GM12878 (cell line): ENCODE measurements at regions not wholly inside any gene's neighbourhood (a gene's known extent, or its start where the extent isn't known, plus 50 kb on each side); places are given as distances from the start of the nearest gene placed in this dataset.

Experiments used
- ATAC-seq: fragments of 200-7000 bp; cut with Tn5 transposase; 3 replicates; pipeline ENCODE4 v1.9.1; 2020; ENCODE audit warnings: mild to moderate bottlenecking, moderate library complexity
- BruUV-seq: library from RNA; stranded (reverse); fragments of 400-500 nt; replicated peaks from 2 replicates; lab custom pipeline; 2021; lab: Mats Ljungman, UMichigan
- CTCF ChIA-PET: fragments of 300-600 bp; sonication (Branson Sonifier 250); formaldehyde crosslinking; extraction: SDS; loops from one replicate; lab custom pipeline; 2021; ENCODE audit warnings: inconsistent platforms; lab: Yijun Ruan, JAX
- POLR2A ChIA-PET: fragments of 350-600 bp; formaldehyde crosslinking; extraction: SDS; loops from one replicate; lab custom pipeline; 2021; ENCODE audit warnings: inconsistent platforms; lab: Charles Lee
- RAD21 ChIA-PET: fragments of 300-600 bp; sonication (Branson Sonifier 250); formaldehyde crosslinking; loops from one replicate; lab custom pipeline; 2023; ENCODE audit warnings: antibody characterized with exemption; ENCODE audit not compliant: unreplicated experiment; lab: Charles Lee
- SMC1A ChIA-PET: fragments of 300-600 bp; sonication (Branson Sonifier 250); formaldehyde crosslinking; loops from one replicate; lab custom pipeline; 2023; ENCODE audit not compliant: unreplicated experiment, uncharacterized antibody; lab: Charles Lee
- DNase-seq: peaks from one replicate; pipeline ENCODE4 v3.0.0-alpha.2; 2011; ENCODE audit warnings: low read depth, low spot score
- FAIRE-seq: peaks from 3 replicates; lab custom pipeline; 2011; peaks lifted over from hg19 to GRCh38; lab: Jason Lieb, UNC
- H2AFZ ChIP-seq: 2 replicates; pipeline ENCODE4 v1.6.0; 2011; ENCODE audit warnings: low read depth, low read length, control low read depth; ENCODE audit not compliant: control insufficient read depth
- H3K27ac ChIP-seq: 2 replicates; pipeline ENCODE4 v1.5.1; 2011; ENCODE audit warnings: control low read depth; ENCODE audit not compliant: control insufficient read depth, insufficient read depth
- H3K27me3 ChIP-seq, 2 experiments: replicated peaks in 1 of 2; 2 replicates each; pipeline versions ENCODE4 v1.6.0 to v1.6.1; 2011; ENCODE audit warnings: low read length in 1 of 2; ENCODE audit not compliant: control insufficient read depth in 2 of 2, insufficient read depth in 2 of 2
- H3K36me3 ChIP-seq, 2 experiments: 2 replicates each; pipeline ENCODE4 v1.5.1; 2011; ENCODE audit warnings: low read length in 1 of 2; ENCODE audit not compliant: control insufficient read depth in 2 of 2, insufficient read depth in 2 of 2
- H3K4me1 ChIP-seq: 2 replicates; pipeline ENCODE4 v1.6.1; 2011; ENCODE audit warnings: mild to moderate bottlenecking, low read length, moderate library complexity, mixed read lengths; ENCODE audit not compliant: control insufficient read depth, insufficient read depth
- H3K4me2 ChIP-seq: 2 replicates; pipeline ENCODE4 v1.6.0; 2011; ENCODE audit warnings: control low read depth; ENCODE audit not compliant: control insufficient read depth, insufficient read depth
- H3K4me3 ChIP-seq: fragments of 200-600 bp; sonication (generic); 2 replicates; pipeline ENCODE4 v1.5.1; 2016
- H3K79me2 ChIP-seq: 2 replicates; pipeline ENCODE4 v1.6.0; 2011; ENCODE audit warnings: low read length; ENCODE audit not compliant: control insufficient read depth, insufficient read depth
- H3K9ac ChIP-seq: 2 replicates; pipeline ENCODE4 v1.8.0; 2011; ENCODE audit warnings: low read length, control low read depth, mixed read lengths; ENCODE audit not compliant: control insufficient read depth, insufficient read depth
- H3K9me3 ChIP-seq: replicated peaks from 3 replicates; pipeline ENCODE4 v1.5.1; 2011; ENCODE audit warnings: mild to moderate bottlenecking, low read length; ENCODE audit not compliant: control insufficient read depth, insufficient read depth
- H4K20me1 ChIP-seq: 2 replicates; pipeline ENCODE4 v1.6.0; 2011; ENCODE audit not compliant: control insufficient read depth, insufficient read depth
- ATF7 ChIP-seq: fragments of 450-650 bp; IDR thresholded peaks from 2 replicates; pipeline ENCODE4 v1.6.1; 2016; ENCODE audit warnings: low read depth, mild to moderate bottlenecking
- BCL11A ChIP-seq: IDR thresholded peaks from 2 replicates; pipeline ENCODE4 v1.6.1; 2011; ENCODE audit warnings: low read depth, low read length
- CBX3 ChIP-seq: fragments of 200-600 bp; sonication (generic); IDR thresholded peaks from 2 replicates; pipeline ENCODE4 v1.6.1; 2016; ENCODE audit warnings: low read depth, borderline replicate concordance
- E2F4 ChIP-seq: IDR thresholded peaks from 2 replicates; pipeline ENCODE4 v1.6.1; 2012; ENCODE audit warnings: low read depth, low read length, improper control_type of control experiment
- GABPA ChIP-seq: IDR thresholded peaks from 2 replicates; pipeline ENCODE4 v1.6.1; 2014; ENCODE audit warnings: antibody characterized with exemption, low read depth, mild to moderate bottlenecking, inconsistent platforms
- MEF2B ChIP-seq: fragments of 450-650 bp; IDR thresholded peaks from 2 replicates; pipeline ENCODE4 v1.6.1; 2018; ENCODE audit warnings: mild to moderate bottlenecking, moderate library complexity; ENCODE audit not compliant: partially characterized antibody, poor library complexity, severe bottlenecking
- MTA3 ChIP-seq: IDR thresholded peaks from 2 replicates; pipeline ENCODE4 v1.6.1; 2012; ENCODE audit warnings: low read length, inconsistent platforms, borderline replicate concordance
- MXI1 ChIP-seq: fragments of 150-350 bp; IDR thresholded peaks from 2 replicates; pipeline ENCODE4 v1.6.1; 2011; ENCODE audit warnings: low read depth, mild to moderate bottlenecking, inconsistent platforms, low read length, improper control_type of control experiment
- MYC ChIP-seq: IDR thresholded peaks from 2 replicates; pipeline ENCODE4 v1.6.1; 2011; ENCODE audit warnings: mild to moderate bottlenecking, low read length, moderate library complexity, inconsistent platforms; ENCODE audit not compliant: insufficient read depth, insufficient replicate concordance, insufficient read length, severe bottlenecking
- NFYB ChIP-seq: IDR thresholded peaks from 2 replicates; pipeline ENCODE4 v1.6.1; 2011; ENCODE audit warnings: low read depth, mild to moderate bottlenecking, low read length, improper control_type of control experiment, moderate library complexity; ENCODE audit not compliant: insufficient read depth
- PAX8 ChIP-seq: fragments of 450-650 bp; IDR thresholded peaks from 2 replicates; pipeline ENCODE4 v1.6.1; 2017; ENCODE audit warnings: mild to moderate bottlenecking, moderate library complexity
- RUNX3 ChIP-seq: IDR thresholded peaks from 2 replicates; pipeline ENCODE4 v1.6.1; 2012; ENCODE audit warnings: low read length, inconsistent platforms
- ZBED1 ChIP-seq: IDR thresholded peaks from 2 replicates; pipeline ENCODE4 v1.6.1; 2016; ENCODE audit warnings: borderline replicate concordance
- ZNF207 ChIP-seq: fragments of 450-650 bp; IDR thresholded peaks from 2 replicates; pipeline ENCODE4 v1.6.1; 2014; ENCODE audit warnings: antibody characterized with exemption, mild to moderate bottlenecking, borderline replicate concordance
- WGBS: methylation state at CpG from one replicate; pipeline ENCODE4 v1.1.6; 2016; ENCODE audit warnings: low lambda C conversion rate; ENCODE audit not compliant: insufficient replicate concordance, insufficient coverage; ENCODE audit errors: missing lambda C conversion rate; 5-methylcytosine and 5-hydroxymethylcytosine counted together
- in situ Hi-C: fragments of 300-500 bp; cut with MboI; formaldehyde crosslinking; loops from 9 replicates; pipeline ENCODE4 v1.14.3; 2018; ENCODE audit warnings: mixed read lengths
- intact Hi-C: fragments of 100-400 bp; cut with micrococcal nuclease; formaldehyde crosslinking; loops from one replicate; pipeline ENCODE4 v1.14.2; 2022; ENCODE audit not compliant: unreplicated experiment
- TF ChIP-seq, protein P1 (sequence below): fragments of 150-350 bp; IDR thresholded peaks from 2 replicates; pipeline ENCODE4 v1.6.1; 2016; ENCODE audit warnings: low read depth, low read length

DNA sequence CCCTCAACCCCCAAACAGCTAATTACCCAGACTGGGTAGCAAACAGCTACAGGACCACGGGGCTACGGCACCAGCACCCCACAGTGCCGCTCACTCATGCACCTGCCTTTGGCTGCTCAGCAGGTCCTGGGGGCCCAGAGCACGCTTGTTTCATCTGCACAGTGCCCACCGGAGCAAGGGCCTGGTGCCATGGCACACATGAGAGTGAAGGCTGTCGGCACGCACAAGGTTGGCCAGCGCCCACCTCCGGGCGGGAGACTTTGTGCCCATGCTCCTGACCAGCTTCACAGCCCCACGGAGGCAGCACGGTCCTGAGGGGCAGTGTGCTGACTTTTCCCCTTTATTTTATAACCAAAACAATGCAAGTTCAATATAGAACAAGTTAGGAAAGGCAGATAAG lies 135.9 kb upstream of the NSMCE3 start:
- H3K36me3 ChIP-seq: no peaks in the 10 kb centered on the region
- no peak overlapping the region for H3K27ac ChIP-seq
- ATAC-seq (no peak), DNase-seq (no peak), FAIRE-seq (no peak)
- in situ Hi-C loops (no loop called here), intact Hi-C loops (no loop called here)
- no TSS peak for BruUV-seq
- no peak overlapping the region for H3K9ac ChIP-seq
- ChIA-PET POLR2A (no interaction called here), RAD21 (no interaction called here), SMC1A (interaction anchor here (0.6 kb wide), 1 partner anchor 209 kb away, joined by 3 read pairs; no protein-coding TSS in a partner anchor), CTCF (no interaction called here)
- H3K27me3 ChIP-seq: no peaks in the 10 kb centered on the region
- H3K9me3 ChIP-seq: no peaks in the 10 kb centered on the region
- TF ChIP-seq RUNX3 (no peak), ZBED1 (no peak), CBX3 (no peak), BCL11A (no peak), MXI1 (no peak), MYC (no peak), ZNF207 (no peak), ATF7 (no peak), PAX8 (no peak), E2F4 (no peak), MTA3 (no peak), GABPA (no peak), MEF2B (no peak), NFYB (no peak)
- TF ChIP-seq, protein P1, sequence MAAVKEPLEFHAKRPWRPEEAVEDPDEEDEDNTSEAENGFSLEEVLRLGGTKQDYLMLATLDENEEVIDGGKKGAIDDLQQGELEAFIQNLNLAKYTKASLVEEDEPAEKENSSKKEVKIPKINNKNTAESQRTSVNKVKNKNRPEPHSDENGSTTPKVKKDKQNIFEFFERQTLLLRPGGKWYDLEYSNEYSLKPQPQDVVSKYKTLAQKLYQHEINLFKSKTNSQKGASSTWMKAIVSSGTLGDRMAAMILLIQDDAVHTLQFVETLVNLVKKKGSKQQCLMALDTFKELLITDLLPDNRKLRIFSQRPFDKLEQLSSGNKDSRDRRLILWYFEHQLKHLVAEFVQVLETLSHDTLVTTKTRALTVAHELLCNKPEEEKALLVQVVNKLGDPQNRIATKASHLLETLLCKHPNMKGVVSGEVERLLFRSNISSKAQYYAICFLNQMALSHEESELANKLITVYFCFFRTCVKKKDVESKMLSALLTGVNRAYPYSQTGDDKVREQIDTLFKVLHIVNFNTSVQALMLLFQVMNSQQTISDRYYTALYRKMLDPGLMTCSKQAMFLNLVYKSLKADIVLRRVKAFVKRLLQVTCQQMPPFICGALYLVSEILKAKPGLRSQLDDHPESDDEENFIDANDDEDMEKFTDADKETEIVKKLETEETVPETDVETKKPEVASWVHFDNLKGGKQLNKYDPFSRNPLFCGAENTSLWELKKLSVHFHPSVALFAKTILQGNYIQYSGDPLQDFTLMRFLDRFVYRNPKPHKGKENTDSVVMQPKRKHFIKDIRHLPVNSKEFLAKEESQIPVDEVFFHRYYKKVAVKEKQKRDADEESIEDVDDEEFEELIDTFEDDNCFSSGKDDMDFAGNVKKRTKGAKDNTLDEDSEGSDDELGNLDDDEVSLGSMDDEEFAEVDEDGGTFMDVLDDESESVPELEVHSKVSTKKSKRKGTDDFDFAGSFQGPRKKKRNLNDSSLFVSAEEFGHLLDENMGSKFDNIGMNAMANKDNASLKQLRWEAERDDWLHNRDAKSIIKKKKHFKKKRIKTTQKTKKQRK: no peak
- no peak overlapping the region for H3K4me3 ChIP-seq
- no peaks in the 10 kb centered on the region for H3K79me2 ChIP-seq
- H3K4me2 ChIP-seq: no peak overlapping the region
- no peaks in the 10 kb centered on the region for H4K20me1 ChIP-seq
- WGBS: 61% methylated on average over 12 of the region's 12 CpGs
- H2AFZ ChIP-seq: no peak overlapping the region
- H3K4me1 ChIP-seq: no peaks in the 10 kb centered on the region
